B cell (primary cell): ENCODE measurements at regions not wholly inside any gene's neighbourhood (a gene's known extent, or its start where the extent isn't known, plus 50 kb on each side); places are given as distances from the start of the nearest gene placed in this dataset.

Experiments
- ATAC-seq: fragments of 200-7000 bp; cut with Tn5 transposase; one replicate; pipeline ENCODE4 v1.10.0; 2021; ENCODE audit warnings: low read depth, mild to moderate bottlenecking, moderate number of reproducible peaks, moderate library complexity
- CTCF ChIA-PET: fragments of 350-600 bp; sonication (Branson Sonifier 250); formaldehyde crosslinking; loops from one replicate; lab custom pipeline; 2021; ENCODE audit warnings: antibody characterized with exemption, inconsistent platforms; lab: Charles Lee
- POLR2A ChIA-PET: fragments of 350-600 bp; sonication (Branson Sonifier 250); formaldehyde crosslinking; loops from one replicate; lab custom pipeline; 2021; ENCODE audit warnings: antibody characterized with exemption; lab: Charles Lee
- DNase-seq: peaks from one replicate; pipeline ENCODE4 v3.0.0; 2013
- H2AFZ ChIP-seq: 2 replicates; pipeline ENCODE4 v1.6.1; 2012; ENCODE audit warnings: mild to moderate bottlenecking, low read depth, low read length; ENCODE audit not compliant: insufficient read depth, poor library complexity, severe bottlenecking
- H3K27ac ChIP-seq, 2 donors: 1 replicate in 1 of 2; 2 replicates in 1 of 2; pipeline ENCODE4 v1.5.1; 2012 to 2013; ENCODE audit warnings: low read length in 2 of 2, mild to moderate bottlenecking in 2 of 2, moderate library complexity in 1 of 2
- H3K27me3 ChIP-seq, 4 experiments: fragments of 200-600 bp in 1 of 4; sonication (generic) in 1 of 4; replicated peaks in 1 of 4; 1 replicate in 2 of 4; 2 replicates in 2 of 4; pipeline versions ENCODE4 v1.6.1 to v1.7.0; 2013 to 2016; ENCODE audit warnings: low read length in 3 of 4, mild to moderate bottlenecking in 2 of 4, mixed read lengths in 1 of 4, moderate library complexity in 1 of 4; ENCODE audit not compliant: insufficient read depth in 4 of 4, control insufficient read depth in 3 of 4; ENCODE audit errors: control extremely low read depth in 1 of 4
- H3K36me3 ChIP-seq, 2 experiments: replicated peaks in 1 of 2; 1 replicate in 1 of 2; 2 replicates in 1 of 2; pipeline versions ENCODE4 v1.6.1 to v1.7.1; 2013; ENCODE audit warnings: low read length in 1 of 2; ENCODE audit not compliant: insufficient read depth in 2 of 2, control insufficient read depth in 1 of 2; ENCODE audit errors: control extremely low read depth in 1 of 2, extremely low read depth in 1 of 2
- H3K4me1 ChIP-seq, 2 donors: fragments of 200-600 bp in 1 of 2; sonication (generic) in 1 of 2; 1 replicate in 1 of 2; 2 replicates in 1 of 2; pipeline versions ENCODE4 v1.5.1 to v1.6.1; 2013 to 2017; ENCODE audit warnings: low read length in 2 of 2; ENCODE audit not compliant: control insufficient read depth in 2 of 2, insufficient read depth in 2 of 2
- H3K4me2 ChIP-seq: replicated peaks from 2 replicates; pipeline ENCODE3; 2012; ENCODE audit warnings: mild to moderate bottlenecking, low read depth, low read length; ENCODE audit not compliant: poor library complexity, severe bottlenecking
- H3K4me3 ChIP-seq, 5 experiments: fragments of 200-600 bp in 1 of 5; sonication (generic) in 1 of 5; 1 replicate in 3 of 5; 2 replicates in 2 of 5; pipeline versions ENCODE4 v1.5.1 to v1.7.0; 2011 to 2016; ENCODE audit warnings: low read length in 4 of 5, mild to moderate bottlenecking in 4 of 5, low read depth in 2 of 5, control low read depth in 1 of 5, moderate library complexity in 1 of 5; ENCODE audit not compliant: insufficient read depth in 1 of 5; ENCODE audit errors: control extremely low read depth in 1 of 5, extremely low read depth in 1 of 5
- H3K79me2 ChIP-seq: fragments of 200-600 bp; sonication (generic); one replicate; pipeline ENCODE4 v1.6.0; 2016; ENCODE audit warnings: low read length; ENCODE audit not compliant: control insufficient read depth, insufficient read depth
- H3K9ac ChIP-seq: fragments of 200-600 bp; sonication (generic); 2 replicates; pipeline ENCODE4 v1.6.1; 2017; ENCODE audit warnings: mild to moderate bottlenecking, low read length, moderate library complexity
- H3K9me3 ChIP-seq, 3 donors: one replicate each; pipeline versions ENCODE4 v1.6.1 to v1.7.1; 2013; ENCODE audit warnings: low read length in 2 of 3; ENCODE audit not compliant: control insufficient read depth in 2 of 3, insufficient read depth in 1 of 3; ENCODE audit errors: control extremely low read depth in 1 of 3
- H4K20me1 ChIP-seq: 2 replicates; pipeline ENCODE4 v1.6.0; 2012; ENCODE audit warnings: mild to moderate bottlenecking, low read length; ENCODE audit not compliant: insufficient read depth, control insufficient read depth, poor library complexity, severe bottlenecking
- H3K27ac Mint-ChIP-seq: one replicate; pipeline ENCODE4 v1.8.0; 2021; ENCODE audit warnings: mixed read lengths
- H3K27me3 Mint-ChIP-seq: one replicate; pipeline ENCODE4 v1.8.0; 2021; ENCODE audit warnings: mixed read lengths
- H3K4me1 Mint-ChIP-seq: one replicate; pipeline ENCODE4 v1.8.0; 2021; ENCODE audit warnings: mixed read lengths
- H3K4me3 Mint-ChIP-seq: one replicate; pipeline ENCODE4 v1.8.0; 2021; ENCODE audit warnings: mixed read lengths
- H3K9me3 Mint-ChIP-seq: one replicate; pipeline ENCODE4 v1.8.0; 2022; ENCODE audit warnings: mixed read lengths; ENCODE audit not compliant: insufficient read depth
- EZH2 ChIP-seq: IDR thresholded peaks from 2 replicates; pipeline ENCODE4 v1.6.1; 2012; ENCODE audit warnings: borderline replicate concordance, low read depth, mild to moderate bottlenecking, moderate library complexity, low read length; ENCODE audit not compliant: insufficient read depth, poor library complexity, severe bottlenecking
- WGBS: methylation state at CpG from one replicate; pipeline ENCODE4 v1.1.5; 2013; ENCODE audit warnings: missing lambda C conversion rate; ENCODE audit not compliant: insufficient coverage; 5-methylcytosine and 5-hydroxymethylcytosine counted together
- intact Hi-C: fragments of 100-400 bp; cut with micrococcal nuclease; formaldehyde crosslinking; loops from one replicate; pipeline ENCODE4 v1.10.0; 2022
- TF ChIP-seq, protein P1 (sequence below): fragments of 200-600 bp; IDR thresholded peaks from one replicate; pipeline ENCODE4 v1.8.0; 2022; ENCODE audit warnings: antibody characterized with exemption, mild to moderate bottlenecking

DNA sequence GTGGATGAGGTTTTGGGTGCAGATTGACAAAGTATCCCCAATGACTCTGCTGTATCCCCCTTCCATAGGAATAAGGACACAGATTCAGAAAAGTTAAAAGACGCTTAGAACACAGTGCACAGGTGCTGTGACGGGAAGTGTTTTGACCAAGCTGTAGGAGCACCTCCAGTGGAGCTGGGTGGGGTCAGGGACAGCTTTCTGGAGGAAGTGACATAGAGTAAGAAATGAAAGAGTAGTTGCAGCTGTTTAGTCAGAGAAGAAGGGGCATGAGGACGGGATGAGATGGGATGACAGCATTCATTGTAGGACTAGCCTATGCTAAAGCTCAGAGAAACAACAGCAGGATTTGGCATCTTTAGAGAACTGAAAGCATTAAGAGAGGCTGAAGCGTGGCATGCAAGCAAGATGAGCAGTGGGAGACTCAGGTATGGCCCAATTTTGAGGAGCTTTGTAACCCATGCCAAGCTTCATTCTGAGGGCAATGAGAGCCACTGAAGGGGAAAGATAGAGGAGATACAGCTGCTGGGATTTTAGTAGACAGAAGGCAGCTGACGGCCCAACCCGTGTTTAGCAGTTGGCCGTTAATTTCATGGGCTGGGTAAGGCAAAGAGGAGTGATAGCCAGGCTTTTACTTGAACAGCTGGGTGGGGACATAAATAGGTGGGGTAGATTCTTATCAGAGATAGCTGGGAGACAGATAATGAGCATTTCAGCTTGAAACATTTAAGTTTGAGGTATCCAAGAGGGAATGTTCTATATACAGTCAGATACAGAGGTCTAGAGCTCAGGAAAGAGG lies 131.8 kb upstream of the KRAS start:
- 85% methylated on average over 7 of the region's 7 CpGs for WGBS
- intact Hi-C loops = loop anchor here (5.0 kb wide), 1 partner anchor 35 kb away; no protein-coding TSS in a partner anchor
- no peaks in the 10 kb centered on the region for H3K79me2 ChIP-seq
- ChIA-PET CTCF (interaction anchor here (1.3 to 1.9 kb wide), 2 partner anchors 17 to 136 kb away, joined by 4 to 6 read pairs; no protein-coding TSS in a partner anchor), POLR2A (interaction anchor here (1.4 kb wide), 1 partner anchor 132 kb away, joined by 7 read pairs; the partner anchor contains the start of gene KRAS)
- ATAC-seq = no peak
- no peaks in the 10 kb centered on the region for H3K27me3 ChIP-seq
- no peaks in the 10 kb centered on the region for H3K36me3 ChIP-seq
- H3K9ac ChIP-seq = no peak overlapping the region
- Mint-ChIP-seq H3K9me3 (no peaks in the 10 kb centered on the region), H3K4me1 (peaks cover 45% of the 10 kb centered on the region), H3K27me3 (no peaks in the 10 kb centered on the region), H3K27ac (peak overlapping the region; percentile 71), H3K4me3 (peak overlapping the region; percentile 4)
- H2AFZ ChIP-seq = peak overlapping the region; percentile 4
- no peak overlapping the region for H3K4me2 ChIP-seq
- H3K4me1 ChIP-seq = peaks cover 6 to 31% of the 10 kb centered on the region in 2 donors
- H3K9me3 ChIP-seq = no peaks in the 10 kb centered on the region
- no peaks in the 10 kb centered on the region for H4K20me1 ChIP-seq
- TF ChIP-seq EZH2 = no peak
- TF ChIP-seq, protein P1, sequence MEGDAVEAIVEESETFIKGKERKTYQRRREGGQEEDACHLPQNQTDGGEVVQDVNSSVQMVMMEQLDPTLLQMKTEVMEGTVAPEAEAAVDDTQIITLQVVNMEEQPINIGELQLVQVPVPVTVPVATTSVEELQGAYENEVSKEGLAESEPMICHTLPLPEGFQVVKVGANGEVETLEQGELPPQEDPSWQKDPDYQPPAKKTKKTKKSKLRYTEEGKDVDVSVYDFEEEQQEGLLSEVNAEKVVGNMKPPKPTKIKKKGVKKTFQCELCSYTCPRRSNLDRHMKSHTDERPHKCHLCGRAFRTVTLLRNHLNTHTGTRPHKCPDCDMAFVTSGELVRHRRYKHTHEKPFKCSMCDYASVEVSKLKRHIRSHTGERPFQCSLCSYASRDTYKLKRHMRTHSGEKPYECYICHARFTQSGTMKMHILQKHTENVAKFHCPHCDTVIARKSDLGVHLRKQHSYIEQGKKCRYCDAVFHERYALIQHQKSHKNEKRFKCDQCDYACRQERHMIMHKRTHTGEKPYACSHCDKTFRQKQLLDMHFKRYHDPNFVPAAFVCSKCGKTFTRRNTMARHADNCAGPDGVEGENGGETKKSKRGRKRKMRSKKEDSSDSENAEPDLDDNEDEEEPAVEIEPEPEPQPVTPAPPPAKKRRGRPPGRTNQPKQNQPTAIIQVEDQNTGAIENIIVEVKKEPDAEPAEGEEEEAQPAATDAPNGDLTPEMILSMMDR = no peak
- DNase-seq = peak; percentile 36
- H3K27ac ChIP-seq = peak overlapping the region in 1 of 2 donors; percentile 56
- H3K4me3 ChIP-seq = no peak overlapping the region
